Neural cell (in vitro differentiated cells): ENCODE measurements at regions not wholly inside any gene's neighbourhood (a gene's known extent, or its start where the extent isn't known, plus 50 kb on each side); places are given as distances from the start of the nearest gene placed in this dataset.

ENCODE experiments used
- H2AFZ ChIP-seq: fragments of 200-600, 300-800 bp; sonication (generic), shearing (Covaris generic); 2 replicates; pipeline ENCODE4 v1.6.0; 2014; ENCODE audit warnings: low read depth, mild to moderate bottlenecking, antibody characterized with exemption, low read length, moderate library complexity
- H3F3A ChIP-seq: fragments of 200-600 bp; shearing (Covaris generic); 2 replicates; pipeline ENCODE4 v1.6.1; 2016; ENCODE audit warnings: mild to moderate bottlenecking, moderate library complexity, mixed read lengths, antibody characterized with exemption, low read length; ENCODE audit not compliant: insufficient read depth, poor library complexity, severe bottlenecking
- H3K27ac ChIP-seq: fragments of 200-600, 300-800 bp; sonication (generic), shearing (Covaris generic); 2 replicates; pipeline ENCODE4 v1.5.1; 2014; ENCODE audit warnings: mild to moderate bottlenecking, low read length, moderate library complexity
- H3K27me3 ChIP-seq: fragments of 300-800, 200-600 bp; sonication (generic), shearing (Covaris generic); 2 replicates; pipeline ENCODE4 v1.6.0; 2014; ENCODE audit warnings: mild to moderate bottlenecking, low read depth, low read length, moderate library complexity; ENCODE audit not compliant: insufficient read depth
- H3K36me3 ChIP-seq: fragments of 300-800, 200-600 bp; sonication (generic), shearing (Covaris generic); 2 replicates; pipeline ENCODE4 v1.5.1; 2014; ENCODE audit warnings: mild to moderate bottlenecking, antibody characterized with exemption, low read length, moderate library complexity; ENCODE audit not compliant: insufficient read depth
- H3K4me2 ChIP-seq: fragments of 300-800, 200-600 bp; sonication (generic), shearing (Covaris generic); 2 replicates; pipeline ENCODE4 v1.6.0; 2014; ENCODE audit warnings: mild to moderate bottlenecking, low read length
- H3K4me3 ChIP-seq: fragments of 300-800, 200-600 bp; sonication (generic), shearing (Covaris generic); 2 replicates; pipeline ENCODE4 v1.5.1; 2014; ENCODE audit warnings: mild to moderate bottlenecking, low read length, moderate library complexity
- H3K79me2 ChIP-seq: fragments of 200-600 bp; shearing (Covaris generic); replicated peaks from 2 replicates; pipeline ENCODE4 v1.6.0; 2014; ENCODE audit warnings: mild to moderate bottlenecking, low read length, moderate library complexity; ENCODE audit not compliant: insufficient read depth
- H3K9ac ChIP-seq: fragments of 300-800, 200-600 bp; sonication (generic), shearing (Covaris generic); 2 replicates; pipeline ENCODE4 v1.6.1; 2016; ENCODE audit warnings: mild to moderate bottlenecking, low read length, mixed read lengths
- H3K9me2 ChIP-seq: fragments of 200-600 bp; shearing (Covaris generic); 2 replicates; pipeline ENCODE4 v1.6.1; 2016; ENCODE audit warnings: mild to moderate bottlenecking, low read length, mixed read lengths; ENCODE audit not compliant: insufficient read depth
- H3K9me3 ChIP-seq: fragments of 200-600, 300-800 bp; sonication (generic), shearing (Covaris generic); 2 replicates; pipeline ENCODE4 v1.6.1; 2016; ENCODE audit warnings: mild to moderate bottlenecking, mixed run types, low read length, moderate library complexity, mixed read lengths
- H4K20me1 ChIP-seq: fragments of 200-600 bp; shearing (Covaris generic); 2 replicates; pipeline ENCODE4 v1.6.1; 2016; ENCODE audit warnings: mild to moderate bottlenecking, mixed run types; ENCODE audit not compliant: insufficient read depth
- EP300 ChIP-seq: fragments of 450-650 bp; conservative IDR thresholded peaks from 2 replicates; pipeline ENCODE4 v1.6.1; 2014; ENCODE audit warnings: antibody characterized with exemption, mild to moderate bottlenecking, moderate library complexity; ENCODE audit not compliant: poor library complexity, severe bottlenecking
- EZH2 ChIP-seq: fragments of 200-600, 300-800 bp; shearing (Covaris generic), sonication (generic); IDR thresholded peaks from 2 replicates; pipeline ENCODE4 v1.6.1; 2014; ENCODE audit warnings: antibody characterized with exemption, low read length, borderline replicate concordance, mild to moderate bottlenecking; ENCODE audit not compliant: insufficient read depth, poor library complexity, severe bottlenecking
- MXI1 ChIP-seq: fragments of 450-650 bp; conservative IDR thresholded peaks from 2 replicates; pipeline ENCODE4 v1.6.1; 2014; ENCODE audit warnings: antibody characterized with exemption, mild to moderate bottlenecking; ENCODE audit not compliant: poor library complexity, severe bottlenecking
- POLR2AphosphoS5 ChIP-seq: IDR thresholded peaks from 2 replicates; pipeline ENCODE4 v1.6.1; 2012
- RAD21 ChIP-seq: fragments of 450-650 bp; conservative IDR thresholded peaks from 2 replicates; pipeline ENCODE4 v1.6.1; 2014; ENCODE audit warnings: antibody characterized with exemption, mild to moderate bottlenecking, moderate library complexity
- SMC3 ChIP-seq: fragments of 450-650 bp; conservative IDR thresholded peaks from 2 replicates; pipeline ENCODE4 v1.6.1; 2014; ENCODE audit warnings: antibody characterized with exemption, mild to moderate bottlenecking, moderate library complexity; ENCODE audit not compliant: poor library complexity
- TAF1 ChIP-seq: IDR thresholded peaks from 2 replicates; pipeline ENCODE4 v1.6.1; 2012; ENCODE audit warnings: low read depth
- TF ChIP-seq, protein P1 (sequence below): fragments of 450-650 bp; IDR thresholded peaks from 2 replicates; pipeline ENCODE4 v1.5.1; 2014; ENCODE audit warnings: antibody characterized with exemption, mild to moderate bottlenecking, moderate library complexity; ENCODE audit not compliant: poor library complexity, severe bottlenecking
- TF ChIP-seq, protein P2 (sequence below): IDR thresholded peaks from 2 replicates; pipeline ENCODE4 v1.6.1; 2012; ENCODE audit warnings: borderline replicate concordance

DNA sequence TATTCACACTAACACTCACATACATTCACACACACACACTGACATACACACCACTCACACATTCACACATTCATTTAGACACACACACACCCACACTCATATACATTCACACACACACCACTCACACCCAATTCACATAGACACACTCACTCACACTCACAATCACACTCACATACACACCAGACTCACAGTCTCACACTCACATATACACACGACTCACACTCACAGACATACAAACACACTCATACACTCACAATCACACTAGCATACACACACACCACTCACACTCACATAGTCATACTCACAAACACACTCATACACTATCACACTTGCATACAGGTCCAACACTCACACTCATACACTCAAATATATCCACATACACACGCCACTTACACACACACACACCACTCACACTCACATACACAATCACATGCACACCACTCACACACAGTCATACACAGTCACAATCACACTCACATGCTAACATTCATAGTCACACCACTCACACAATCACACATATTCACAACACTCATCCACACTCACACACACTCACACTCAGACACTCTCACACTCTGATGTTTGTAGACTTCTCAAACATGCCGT, 312.6 kb downstream of the SFMBT2 start:
- Histone ChIP-seq H2AFZ (no peak overlapping the region), H3K79me2 (no peaks in the 10 kb centered on the region), H3K9me2 (no peaks in the 10 kb centered on the region), H3K9ac (no peak overlapping the region), H4K20me1 (no peaks in the 10 kb centered on the region), H3K4me2 (no peak overlapping the region), H3K9me3 (no peaks in the 10 kb centered on the region), H3K27ac (no peak overlapping the region), H3F3A (no peaks in the 10 kb centered on the region), H3K36me3 (no peaks in the 10 kb centered on the region), H3K27me3 (no peaks in the 10 kb centered on the region), H3K4me3 (no peak overlapping the region)
- TF ChIP-seq EP300, result no peak
- TF ChIP-seq, protein P1, sequence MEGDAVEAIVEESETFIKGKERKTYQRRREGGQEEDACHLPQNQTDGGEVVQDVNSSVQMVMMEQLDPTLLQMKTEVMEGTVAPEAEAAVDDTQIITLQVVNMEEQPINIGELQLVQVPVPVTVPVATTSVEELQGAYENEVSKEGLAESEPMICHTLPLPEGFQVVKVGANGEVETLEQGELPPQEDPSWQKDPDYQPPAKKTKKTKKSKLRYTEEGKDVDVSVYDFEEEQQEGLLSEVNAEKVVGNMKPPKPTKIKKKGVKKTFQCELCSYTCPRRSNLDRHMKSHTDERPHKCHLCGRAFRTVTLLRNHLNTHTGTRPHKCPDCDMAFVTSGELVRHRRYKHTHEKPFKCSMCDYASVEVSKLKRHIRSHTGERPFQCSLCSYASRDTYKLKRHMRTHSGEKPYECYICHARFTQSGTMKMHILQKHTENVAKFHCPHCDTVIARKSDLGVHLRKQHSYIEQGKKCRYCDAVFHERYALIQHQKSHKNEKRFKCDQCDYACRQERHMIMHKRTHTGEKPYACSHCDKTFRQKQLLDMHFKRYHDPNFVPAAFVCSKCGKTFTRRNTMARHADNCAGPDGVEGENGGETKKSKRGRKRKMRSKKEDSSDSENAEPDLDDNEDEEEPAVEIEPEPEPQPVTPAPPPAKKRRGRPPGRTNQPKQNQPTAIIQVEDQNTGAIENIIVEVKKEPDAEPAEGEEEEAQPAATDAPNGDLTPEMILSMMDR, result no peak
- TF ChIP-seq EZH2, result no peak
- no peak for TF ChIP-seq MXI1
- no peak for TF ChIP-seq SMC3
- TF ChIP-seq, protein P2, sequence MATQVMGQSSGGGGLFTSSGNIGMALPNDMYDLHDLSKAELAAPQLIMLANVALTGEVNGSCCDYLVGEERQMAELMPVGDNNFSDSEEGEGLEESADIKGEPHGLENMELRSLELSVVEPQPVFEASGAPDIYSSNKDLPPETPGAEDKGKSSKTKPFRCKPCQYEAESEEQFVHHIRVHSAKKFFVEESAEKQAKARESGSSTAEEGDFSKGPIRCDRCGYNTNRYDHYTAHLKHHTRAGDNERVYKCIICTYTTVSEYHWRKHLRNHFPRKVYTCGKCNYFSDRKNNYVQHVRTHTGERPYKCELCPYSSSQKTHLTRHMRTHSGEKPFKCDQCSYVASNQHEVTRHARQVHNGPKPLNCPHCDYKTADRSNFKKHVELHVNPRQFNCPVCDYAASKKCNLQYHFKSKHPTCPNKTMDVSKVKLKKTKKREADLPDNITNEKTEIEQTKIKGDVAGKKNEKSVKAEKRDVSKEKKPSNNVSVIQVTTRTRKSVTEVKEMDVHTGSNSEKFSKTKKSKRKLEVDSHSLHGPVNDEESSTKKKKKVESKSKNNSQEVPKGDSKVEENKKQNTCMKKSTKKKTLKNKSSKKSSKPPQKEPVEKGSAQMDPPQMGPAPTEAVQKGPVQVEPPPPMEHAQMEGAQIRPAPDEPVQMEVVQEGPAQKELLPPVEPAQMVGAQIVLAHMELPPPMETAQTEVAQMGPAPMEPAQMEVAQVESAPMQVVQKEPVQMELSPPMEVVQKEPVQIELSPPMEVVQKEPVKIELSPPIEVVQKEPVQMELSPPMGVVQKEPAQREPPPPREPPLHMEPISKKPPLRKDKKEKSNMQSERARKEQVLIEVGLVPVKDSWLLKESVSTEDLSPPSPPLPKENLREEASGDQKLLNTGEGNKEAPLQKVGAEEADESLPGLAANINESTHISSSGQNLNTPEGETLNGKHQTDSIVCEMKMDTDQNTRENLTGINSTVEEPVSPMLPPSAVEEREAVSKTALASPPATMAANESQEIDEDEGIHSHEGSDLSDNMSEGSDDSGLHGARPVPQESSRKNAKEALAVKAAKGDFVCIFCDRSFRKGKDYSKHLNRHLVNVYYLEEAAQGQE, result no peak
- no peak for TF ChIP-seq RAD21
- no peak for TF ChIP-seq POLR2AphosphoS5
- no peak for TF ChIP-seq TAF1

DNA sequence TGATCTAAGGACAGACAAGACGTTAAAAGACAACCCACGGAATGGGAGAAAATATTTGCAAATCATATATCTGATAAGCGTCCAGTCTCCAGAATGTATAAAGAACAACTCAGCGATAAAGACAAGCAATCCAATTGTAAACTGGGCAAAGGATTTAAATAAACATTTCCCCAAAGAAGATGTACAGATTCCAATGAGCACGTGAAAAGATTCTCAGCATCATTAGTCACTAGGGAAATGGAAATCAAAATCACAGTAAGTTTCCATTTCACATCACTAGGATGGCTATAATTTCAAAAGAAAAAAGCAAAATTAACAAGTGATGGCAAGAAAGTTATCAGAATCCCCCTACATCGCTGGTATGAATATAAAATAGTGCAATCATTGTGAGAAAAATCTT, 316.1 kb downstream of the SFMBT2 start:
- Histone ChIP-seq H3K9me2 (no peaks in the 10 kb centered on the region), H2AFZ (no peak overlapping the region), H3K9ac (no peak overlapping the region), H3K79me2 (no peaks in the 10 kb centered on the region), H4K20me1 (no peaks in the 10 kb centered on the region), H3K4me2 (no peak overlapping the region), H3K27ac (no peak overlapping the region), H3K36me3 (no peaks in the 10 kb centered on the region), H3K9me3 (no peaks in the 10 kb centered on the region), H3K27me3 (no peaks in the 10 kb centered on the region), H3K4me3 (no peak overlapping the region), H3F3A (no peaks in the 10 kb centered on the region)
- TF ChIP-seq POLR2AphosphoS5 (no peak), RAD21 (no peak), EZH2 (no peak), TAF1 (no peak), EP300 (no peak), MXI1 (no peak), SMC3 (no peak)
- TF ChIP-seq, protein P1, result no peak
- TF ChIP-seq, protein P2, result no peak
